ENCODE measurements at regions not wholly inside any gene's neighbourhood (a gene's known extent, or its start where the extent isn't known, plus 50 kb on each side); places are given as distances from the start of the nearest gene placed in this dataset.
"Not testable (repeated sequence)": the region's sequence is repeated elsewhere in the genome, so short reads cannot be mapped to it uniquely, and the experiment has no call there.

DNA sequence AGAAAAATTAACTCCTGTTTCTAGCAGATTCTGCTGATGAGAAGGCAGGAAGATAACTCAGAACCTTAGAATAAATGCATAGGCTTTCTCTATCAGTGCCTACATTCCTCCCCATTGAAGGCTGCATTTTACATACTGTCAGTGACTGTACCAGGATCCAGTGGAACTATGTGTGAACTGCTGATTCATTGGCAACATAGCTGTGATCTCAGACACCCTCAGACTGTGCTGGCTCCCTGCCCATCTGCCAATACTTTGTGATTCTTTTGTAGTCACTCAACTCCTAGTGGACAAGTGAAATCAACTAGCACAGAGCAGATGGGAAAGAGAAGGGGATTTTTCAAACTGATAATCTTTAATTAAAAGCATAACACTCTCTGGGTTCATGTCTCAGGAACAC lies 375.8 kb downstream of the MDFIC start:
- DNase-seq (ENCODE audit: low read depth in 3 of 3, low spot score in 2 of 3) = no peak

DNA sequence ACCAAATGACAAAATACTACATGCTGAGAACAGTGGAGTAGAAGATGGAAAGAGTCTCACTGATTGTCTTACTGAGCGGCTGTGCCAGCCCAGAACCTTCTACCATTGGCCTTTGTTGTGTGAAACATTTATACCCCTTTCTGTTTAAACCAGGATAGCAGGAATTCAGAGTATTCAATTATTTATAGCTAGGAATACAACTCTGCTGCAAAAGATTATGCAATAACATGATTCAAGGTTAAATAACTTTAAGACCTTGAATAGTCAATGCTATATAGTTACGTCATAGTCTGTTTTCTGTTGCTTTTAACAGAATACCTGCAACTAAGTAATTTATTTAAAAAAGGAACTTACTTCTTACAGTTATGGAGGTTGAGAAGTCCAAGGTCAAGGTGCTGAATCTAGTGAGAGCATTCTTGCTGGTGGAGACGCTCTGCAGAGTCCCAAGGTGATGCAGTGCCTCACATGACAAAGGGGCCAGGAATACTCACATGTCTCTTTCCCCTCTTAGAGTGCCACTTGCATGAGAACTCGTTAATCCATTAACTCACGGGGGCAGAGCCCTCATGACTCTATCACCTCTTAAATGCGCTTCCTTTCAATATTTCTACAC lies 371.8 kb downstream of the MDFIC start:
- no peak for DNase-seq (ENCODE audit: low read depth in 3 of 3, low spot score in 2 of 3)

DNA sequence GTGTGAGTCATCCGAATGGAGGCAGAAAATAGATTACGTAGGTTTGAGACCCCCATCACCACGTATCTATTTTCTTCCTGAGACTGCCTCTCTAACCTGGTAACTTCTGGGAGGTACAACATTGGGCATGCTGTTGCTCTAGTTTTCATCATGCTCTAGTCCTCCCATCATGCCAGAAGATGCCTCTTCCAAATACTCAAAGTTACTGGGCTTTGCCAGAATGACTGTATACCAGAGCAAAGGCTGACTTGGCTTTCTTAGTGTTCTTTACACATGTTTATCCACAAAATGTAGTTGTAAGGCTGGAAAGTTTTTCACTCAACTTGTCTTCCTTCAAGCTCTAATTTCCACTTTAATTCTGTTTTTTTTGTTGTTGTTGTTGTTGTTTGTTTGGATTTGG lies 370.5 kb downstream of the MDFIC start:
- DNase-seq (ENCODE audit: low read depth in 3 of 3, low spot score in 2 of 3) = no peak

DNA sequence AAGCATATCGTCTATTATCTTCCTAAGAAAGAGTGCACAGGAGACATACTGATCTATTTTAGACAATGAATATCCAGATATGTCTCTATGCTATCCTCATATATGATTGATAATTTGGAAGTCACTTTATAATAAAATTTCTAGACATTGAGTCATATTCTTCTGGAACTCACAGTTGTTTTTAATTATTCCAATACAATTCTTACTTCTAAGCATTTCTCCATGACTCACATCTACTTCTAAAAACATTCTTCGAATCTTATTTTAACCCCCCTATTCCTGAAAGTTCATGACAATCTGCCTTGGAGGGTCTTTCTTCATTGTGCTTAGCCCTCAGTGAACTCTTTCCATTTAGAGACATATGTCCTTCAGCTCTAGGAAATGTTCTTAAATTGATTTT lies 368.1 kb downstream of the MDFIC start:
- no peak for DNase-seq (ENCODE audit: low read depth in 3 of 3, low spot score in 2 of 3)

DNA sequence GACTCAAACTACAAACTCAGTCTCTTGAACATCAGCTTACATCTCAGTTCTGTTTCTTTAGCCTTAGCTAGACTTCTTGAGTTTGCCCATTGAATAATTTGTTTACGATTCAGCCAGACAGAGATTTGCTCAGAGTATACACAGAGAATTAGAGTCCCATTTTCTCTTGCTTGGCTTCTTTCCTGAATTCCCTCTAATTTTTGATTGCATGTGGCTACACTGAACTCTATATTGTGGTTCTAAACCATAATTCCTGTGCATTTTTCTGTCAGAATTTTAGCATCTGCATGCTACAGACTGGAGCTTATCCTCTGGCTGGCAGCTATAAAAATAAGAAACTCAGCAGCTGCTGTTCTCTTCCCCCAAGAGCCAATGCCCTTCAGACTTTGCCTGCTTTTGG lies 354.9 kb downstream of the MDFIC start:
- DNase-seq (ENCODE audit: low read depth in 3 of 3, low spot score in 2 of 3) = no peak

- DNase-seq (ENCODE audit: low read depth in 3 of 3, low spot score in 2 of 3) = not testable (repeated sequence)
Measured at GRCh38 chr7:115273855-115274254, 352.0 kb downstream of the MDFIC start.

DNA sequence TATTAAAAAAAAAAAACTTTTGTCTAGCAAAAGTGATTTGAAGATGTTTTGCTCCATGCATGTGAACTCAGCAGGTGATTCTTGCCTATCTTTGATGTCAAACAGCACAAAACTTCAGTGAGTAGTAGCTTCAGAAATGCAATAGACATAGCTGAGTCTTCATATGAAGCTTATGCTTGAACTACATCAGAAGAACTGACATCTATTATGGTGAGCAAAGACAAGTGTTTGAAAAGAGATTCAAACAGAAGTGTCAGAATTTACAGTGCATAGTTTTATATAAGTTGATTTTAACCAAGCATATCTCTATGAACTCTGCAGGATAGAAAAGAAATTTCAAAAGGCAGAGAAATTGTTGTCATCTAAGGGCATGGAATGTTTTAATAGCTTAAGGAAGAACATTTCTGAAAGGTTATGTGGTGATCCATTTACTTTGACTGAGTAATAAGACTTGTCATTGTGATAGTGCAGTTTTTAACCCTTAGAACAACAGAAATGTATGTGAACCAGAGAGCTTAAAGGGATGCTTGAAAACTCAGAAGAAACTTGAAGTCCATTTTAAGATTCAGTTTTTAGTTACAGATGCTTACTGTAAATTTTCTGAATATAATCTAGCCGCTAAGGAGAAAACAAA lies 351.4 kb downstream of the MDFIC start:
- no peak for DNase-seq (ENCODE audit: low read depth in 3 of 3, low spot score in 2 of 3)

GRCh38 chr7:115271332-115272235 lies 349.7 kb downstream of the MDFIC start:
- no peak for DNase-seq (ENCODE audit: low read depth in 3 of 3, low spot score in 2 of 3)

GRCh38 chr7:115269486-115269885 lies 347.6 kb downstream of the MDFIC start:
- DNase-seq (ENCODE audit: low read depth in 3 of 3, low spot score in 2 of 3) = no peak

DNA sequence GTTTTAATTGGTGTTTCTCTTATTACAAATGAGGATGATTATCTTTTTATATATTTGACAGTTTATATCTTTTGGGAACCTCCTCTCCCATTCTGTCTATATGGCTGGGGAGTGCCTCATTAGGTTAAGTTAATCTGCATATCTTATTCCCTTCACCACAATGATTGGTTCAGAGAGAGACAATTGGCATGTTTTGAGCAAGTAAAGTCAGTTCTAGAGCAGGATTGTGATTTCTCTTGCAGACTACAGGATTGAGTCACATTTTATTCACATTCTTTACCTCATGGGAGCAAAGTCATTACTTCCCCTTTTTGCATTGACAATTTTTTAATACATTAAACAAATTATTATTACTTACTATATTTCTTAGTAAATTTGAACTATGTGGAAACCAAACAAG lies 345.6 kb downstream of the MDFIC start:
- no peak for DNase-seq (ENCODE audit: low read depth in 3 of 3, low spot score in 2 of 3)

GRCh38 chr7:115260381-115260780 lies 338.5 kb downstream of the MDFIC start:
- DNase-seq (ENCODE audit: low read depth in 3 of 3, low spot score in 2 of 3) = no peak

DNA sequence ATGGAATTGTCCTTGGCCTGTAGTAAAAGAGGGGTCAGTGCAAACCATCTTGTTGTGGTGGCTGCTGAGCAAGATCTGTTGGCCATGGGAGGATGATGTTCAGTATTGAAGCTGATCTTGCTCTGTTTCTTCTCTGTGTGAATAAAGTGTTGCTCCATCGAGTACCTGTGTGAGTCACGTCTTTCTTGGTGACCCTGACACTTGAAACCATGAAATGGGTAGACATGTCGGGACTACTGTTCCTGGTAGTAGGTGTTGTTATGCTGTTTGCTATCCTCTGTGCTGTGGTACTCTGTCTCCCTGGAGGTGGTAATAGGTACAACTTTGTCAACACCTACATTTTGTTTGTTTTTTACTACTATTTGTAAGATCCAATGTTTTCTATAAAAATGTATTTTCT lies 330.6 kb downstream of the MDFIC start:
- no peak for DNase-seq (ENCODE audit: low read depth in 3 of 3, low spot score in 2 of 3)

GRCh38 chr7:115249080-115249479 lies 327.2 kb downstream of the MDFIC start:
- DNase-seq (ENCODE audit: low read depth in 3 of 3, low spot score in 2 of 3) = no peak

GRCh38 chr7:115241151-115241550 lies 319.3 kb downstream of the MDFIC start:
- DNase-seq (ENCODE audit: low read depth in 3 of 3, low spot score in 2 of 3) = no peak

DNA sequence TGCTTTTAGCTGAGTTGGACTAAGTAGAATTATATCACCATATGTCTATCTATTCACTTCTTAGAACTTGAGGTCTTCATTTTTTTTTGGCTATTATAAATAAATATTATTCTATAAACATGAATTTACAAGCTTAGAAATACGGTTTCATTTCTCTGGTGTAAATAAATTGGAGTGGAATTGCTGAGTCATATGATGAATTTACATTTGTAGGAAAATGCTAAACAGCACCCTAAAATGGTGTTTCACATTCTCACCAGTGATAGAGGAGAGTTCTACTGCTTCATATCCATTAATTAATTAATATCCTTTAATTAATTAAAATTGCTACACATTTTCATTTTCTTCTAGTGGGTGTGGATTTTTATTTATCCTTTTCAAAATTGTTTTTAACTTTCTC lies 318.3 kb downstream of the MDFIC start:
- DNase-seq (ENCODE audit: low read depth in 3 of 3, low spot score in 2 of 3) = no peak

- no peak for DNase-seq (ENCODE audit: low read depth in 3 of 3, low spot score in 2 of 3)
Measured at GRCh38 chr7:115235075-115235474, 313.2 kb downstream of the MDFIC start.

DNA sequence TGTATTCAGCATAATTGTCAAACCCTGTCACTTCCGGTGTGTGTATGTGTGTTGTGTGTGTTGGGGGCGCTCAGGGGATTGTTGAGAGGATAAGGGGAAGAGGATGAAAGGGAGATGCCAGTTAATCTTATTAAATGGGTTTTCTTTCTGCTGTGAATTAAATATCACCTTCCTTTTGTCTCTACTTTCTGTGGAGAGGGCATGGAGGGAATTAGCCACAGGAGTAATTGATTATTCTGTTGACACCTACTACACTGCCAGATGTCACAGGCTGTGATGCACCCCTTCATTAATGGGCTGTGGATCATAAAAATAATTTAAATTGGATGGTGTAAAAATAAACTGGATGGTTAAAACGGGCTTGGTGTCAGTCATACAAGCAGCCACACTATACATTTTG lies 311.9 kb downstream of the MDFIC start:
- DNase-seq (ENCODE audit: low read depth in 3 of 3, low spot score in 2 of 3) = no peak

- no peak for DNase-seq (ENCODE audit: low read depth in 3 of 3, low spot score in 2 of 3)
Measured at GRCh38 chr7:115232041-115232440, 310.1 kb downstream of the MDFIC start.

- no peak for DNase-seq (ENCODE audit: low read depth in 3 of 3, low spot score in 2 of 3)
Measured at GRCh38 chr7:115230882-115231571, 309.1 kb downstream of the MDFIC start.

DNA sequence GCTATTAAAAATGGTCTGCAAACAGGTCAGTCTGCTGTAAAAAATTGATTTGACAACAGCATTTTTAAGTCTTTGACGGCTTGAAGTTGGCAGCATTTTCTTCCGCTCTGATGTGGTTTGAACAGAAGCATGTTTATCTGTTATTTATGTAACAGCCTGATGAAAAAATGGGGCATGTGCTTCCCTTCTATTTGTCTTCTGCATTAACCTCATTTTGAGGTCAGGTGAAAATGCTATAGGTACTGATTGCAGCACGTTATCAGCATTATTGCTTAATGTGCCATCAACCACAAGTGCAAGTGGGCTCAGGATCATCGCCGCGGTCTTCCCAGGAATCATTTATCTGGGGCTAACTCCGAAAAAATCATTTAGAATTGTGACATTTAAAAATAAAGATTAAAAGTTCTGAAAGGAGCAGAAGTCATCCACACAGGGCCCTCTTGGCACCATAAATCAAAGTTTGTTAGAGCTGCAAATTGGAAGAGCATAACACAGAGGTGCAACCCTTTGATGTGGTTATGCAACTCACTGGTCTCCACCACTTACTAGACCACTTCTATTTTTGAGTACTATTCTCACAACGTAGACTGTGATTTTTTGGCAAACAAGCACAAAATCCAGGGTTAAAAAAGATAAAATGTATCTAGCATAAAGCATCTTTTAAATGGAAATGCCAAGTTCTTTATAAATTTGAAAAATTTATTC lies 307.7 kb downstream of the MDFIC start:
- DNase-seq (ENCODE audit: low read depth in 3 of 3, low spot score in 2 of 3) = no peak
